GM21526 (cell line): ENCODE measurements at regions not wholly inside any gene's neighbourhood (a gene's known extent, or its start where the extent isn't known, plus 50 kb on each side); places are given as distances from the start of the nearest gene placed in this dataset.
A peak's percentile ranks its signal among the peaks of the same experiment; 100 is the strongest.
"Not testable (repeated sequence)": the region's sequence is repeated elsewhere in the genome, so short reads cannot be mapped to it uniquely, and the experiment has no call there.

Experiments used
- ATAC-seq: cut with Tn5 transposase; IDR thresholded peaks from one replicate; pipeline ENCODE4 v1.9.1; 2021; ENCODE audit warnings: moderate library complexity; ENCODE audit not compliant: unreplicated experiment, low FRiP score

DNA sequence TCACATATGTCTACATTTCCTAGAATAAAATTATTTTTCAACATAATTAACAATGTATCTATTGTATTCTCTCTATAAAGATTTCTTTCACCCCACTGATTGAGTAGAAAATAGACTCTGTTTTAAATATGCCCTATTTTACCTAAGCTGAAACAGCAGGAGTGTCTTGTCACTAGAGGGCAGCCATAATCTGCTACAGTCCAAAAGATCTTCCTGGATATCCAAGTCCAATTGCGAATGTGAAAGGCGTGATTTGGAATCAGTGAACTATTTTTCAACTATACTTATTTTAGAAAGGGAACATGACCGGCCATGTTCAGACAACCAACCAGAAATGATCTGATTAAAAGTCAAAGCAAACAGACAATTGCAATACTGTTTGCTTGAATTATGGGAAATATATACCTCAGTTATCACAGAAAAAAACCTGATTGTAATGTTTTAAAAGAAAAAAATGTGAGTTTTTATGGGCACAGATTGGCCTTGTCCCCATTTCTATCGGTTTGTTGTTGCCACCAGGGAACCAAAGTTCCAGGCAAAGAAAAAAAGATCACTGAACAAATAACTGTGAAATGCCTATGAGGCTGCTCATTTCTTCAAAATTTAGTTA lies 1211.0 kb upstream of the ADGRL4 start:
- ATAC-seq = no peak

DNA sequence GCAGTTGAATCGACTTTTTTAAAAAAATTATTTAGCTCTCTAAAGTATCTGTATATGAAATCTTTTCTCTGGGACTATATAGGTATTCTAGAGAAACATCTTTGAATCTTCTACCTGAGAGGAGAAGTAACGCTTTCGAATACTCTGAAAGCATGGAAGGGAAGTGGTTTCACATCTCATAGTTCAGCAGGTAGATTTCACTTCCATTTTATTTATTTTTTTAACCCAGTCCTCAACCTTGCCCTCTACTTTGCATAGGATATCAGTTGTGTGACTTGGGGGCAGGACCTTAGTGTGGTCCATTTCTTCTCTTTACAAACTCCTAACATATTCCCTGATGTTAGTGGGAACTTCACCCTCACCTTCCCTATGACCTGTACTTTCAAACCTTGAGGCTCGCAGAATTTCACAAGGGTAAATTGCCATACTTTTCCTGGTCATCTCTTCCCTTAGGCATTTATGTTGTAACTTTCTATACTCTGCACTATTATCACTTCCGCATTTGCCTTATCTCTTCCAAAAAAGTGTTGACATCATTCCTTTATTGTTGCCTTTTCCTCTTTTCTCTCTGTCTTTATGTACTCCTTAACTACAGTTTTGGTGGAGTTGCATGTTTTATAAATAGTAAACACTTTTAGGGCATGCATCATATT lies 1208.5 kb upstream of the ADGRL4 start:
- peak; percentile 80 for ATAC-seq

DNA sequence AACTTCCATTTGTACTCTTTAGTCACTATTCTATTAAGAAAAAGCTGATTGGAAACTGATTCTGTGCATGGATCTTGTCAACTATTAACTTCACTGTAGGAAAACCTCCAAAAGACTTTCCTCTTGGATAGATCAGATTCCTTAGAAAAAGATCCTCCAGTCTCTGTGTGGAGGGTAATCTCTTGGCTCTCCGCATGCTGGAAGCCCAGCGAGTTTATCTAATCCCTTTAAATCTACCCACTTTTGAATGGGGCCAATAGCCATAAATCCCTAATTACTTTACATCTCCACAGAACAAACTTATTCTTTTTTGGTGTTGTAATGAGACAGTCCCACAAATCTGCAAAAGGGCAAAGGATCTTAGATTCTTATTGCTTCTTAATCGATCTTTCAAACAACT lies 1206.4 kb upstream of the ADGRL4 start:
- ATAC-seq = no peak

DNA sequence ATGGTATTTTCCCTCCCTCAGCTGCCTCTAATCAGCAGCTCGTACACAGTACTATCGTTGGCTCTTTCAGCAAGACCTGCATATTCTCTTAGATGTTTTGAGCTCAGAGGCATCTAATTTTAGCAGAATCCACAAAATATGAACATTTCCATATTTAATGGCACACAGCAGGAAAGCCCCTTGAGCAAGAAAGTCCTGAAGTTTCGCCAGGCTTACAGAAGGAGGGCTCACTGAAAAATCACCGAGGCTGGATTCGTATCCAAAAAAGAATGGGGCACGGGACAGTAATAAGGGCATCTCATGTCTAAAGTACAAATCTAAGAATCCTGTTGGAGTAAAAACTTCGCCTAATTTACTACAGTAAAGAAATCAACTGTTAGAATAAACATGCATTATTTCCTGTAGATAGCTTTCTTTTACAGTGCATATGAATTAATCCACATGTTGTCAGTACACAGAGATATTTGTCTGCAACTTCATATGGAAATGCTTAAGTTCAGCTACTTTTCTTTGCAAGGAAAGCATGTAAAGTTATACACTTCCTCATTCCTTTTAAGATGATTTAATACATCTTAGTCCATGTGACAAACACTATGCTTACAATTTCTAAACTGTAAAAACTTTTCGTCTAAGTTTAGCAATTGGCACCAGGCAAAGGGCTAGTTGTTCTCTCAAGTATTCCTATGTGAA lies 1205.3 kb upstream of the ADGRL4 start:
- ATAC-seq = no peak

DNA sequence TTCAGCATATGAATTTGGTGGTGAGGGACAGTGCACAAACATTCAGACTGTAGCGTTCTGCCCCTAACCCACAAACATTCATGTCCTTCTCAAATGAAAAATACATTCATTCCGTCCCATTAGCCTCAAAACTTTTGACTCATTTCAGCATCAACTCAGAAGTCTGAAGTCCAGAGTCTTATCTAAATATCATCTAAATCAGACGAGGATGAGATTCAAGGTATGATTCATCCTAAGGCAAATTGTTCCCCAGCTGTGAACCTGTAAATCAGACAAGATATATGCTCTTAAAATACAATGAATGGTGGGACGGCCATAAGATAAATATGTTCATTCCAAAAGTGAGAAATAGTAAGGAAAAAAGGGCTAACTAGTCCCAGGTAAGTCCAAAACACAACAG lies 1195.6 kb upstream of the ADGRL4 start:
- ATAC-seq = no peak

DNA sequence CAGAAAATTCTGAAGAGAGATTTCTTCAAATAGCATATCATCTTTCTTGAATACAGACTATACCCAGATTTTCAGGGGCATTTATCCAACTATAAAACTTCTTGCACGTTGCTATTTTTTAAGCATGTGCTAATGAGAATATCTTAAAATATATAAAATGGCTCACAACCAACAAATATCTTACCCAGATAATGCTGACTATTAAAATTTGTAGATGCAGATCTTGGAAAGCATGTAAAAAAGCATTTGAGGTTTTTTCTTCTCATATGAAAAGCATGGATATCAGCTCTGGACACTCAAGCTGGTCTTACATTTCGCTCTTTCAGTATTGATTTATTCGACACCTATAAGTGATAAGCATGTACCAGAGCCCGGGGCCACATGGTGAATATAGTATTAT lies 1187.7 kb upstream of the ADGRL4 start:
- ATAC-seq = no peak

DNA sequence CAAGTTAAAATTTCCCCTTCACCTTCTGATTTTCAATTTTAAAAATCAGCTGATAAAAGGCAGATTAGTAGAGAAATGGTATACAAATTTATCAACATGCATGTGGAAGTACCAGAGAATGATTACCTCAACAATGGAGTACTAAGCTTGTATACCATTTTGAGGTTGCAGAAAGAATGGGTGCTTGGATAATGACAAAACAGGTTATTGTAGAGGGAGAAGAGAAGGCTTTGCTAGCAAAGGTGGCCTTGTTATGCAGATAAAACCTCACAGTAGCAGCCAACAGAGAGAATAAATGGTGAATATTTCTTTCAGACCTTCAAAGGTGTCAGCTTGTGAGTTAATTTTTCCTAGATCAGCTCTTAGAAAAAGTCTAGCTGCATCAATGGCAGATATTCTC lies 1174.9 kb upstream of the ADGRL4 start:
- ATAC-seq = no peak

DNA sequence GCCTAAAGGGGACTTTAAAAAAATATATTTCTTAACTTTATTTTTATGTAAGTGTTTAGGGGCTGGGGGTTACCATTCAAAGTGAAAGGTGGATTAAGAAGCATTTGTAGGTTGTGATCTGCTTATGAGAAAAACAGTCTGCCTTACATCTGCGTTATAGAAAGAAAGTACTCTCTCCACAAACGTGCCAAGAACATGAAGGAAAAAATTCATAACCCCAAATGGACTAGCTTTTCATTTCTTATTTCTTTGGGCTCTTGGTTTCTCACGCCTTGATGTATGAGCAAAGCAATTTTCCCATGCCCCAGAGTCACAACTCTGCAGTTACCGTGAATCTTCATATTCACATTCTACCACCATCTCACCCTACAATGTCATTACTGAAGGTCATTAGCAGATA lies 1165.1 kb upstream of the ADGRL4 start:
- ATAC-seq = no peak

DNA sequence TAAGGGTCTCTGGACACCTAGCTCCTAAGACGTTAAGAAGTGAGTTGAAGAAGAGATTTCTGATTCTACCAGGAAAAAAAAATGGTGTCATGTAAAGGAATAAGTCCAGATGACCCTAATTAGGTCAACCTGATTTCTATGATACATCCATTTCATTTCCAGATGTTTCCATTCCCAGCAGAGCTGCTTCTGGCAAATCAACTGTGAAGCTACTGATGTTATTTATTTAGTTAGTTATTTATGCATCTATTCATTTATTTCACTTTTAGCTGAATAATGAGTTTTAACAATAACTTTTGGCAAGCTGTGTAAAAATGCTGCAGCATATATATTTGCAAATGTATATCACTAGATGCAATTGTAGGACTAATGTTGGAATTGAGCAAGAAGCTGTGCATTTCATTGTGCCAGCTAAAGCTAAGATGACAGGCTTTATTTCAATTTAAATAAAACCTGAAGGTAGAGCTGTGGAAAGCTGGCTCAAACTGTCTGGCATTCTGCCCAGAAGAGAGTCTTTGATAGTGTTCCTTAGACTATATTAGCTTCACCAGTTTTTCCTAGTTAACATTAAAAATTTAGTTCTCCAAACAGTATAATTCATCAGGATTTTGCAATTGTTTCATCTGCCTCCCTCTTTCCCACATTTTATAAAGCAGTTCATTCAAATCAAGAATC lies 1164.4 kb upstream of the ADGRL4 start:
- no peak for ATAC-seq

DNA sequence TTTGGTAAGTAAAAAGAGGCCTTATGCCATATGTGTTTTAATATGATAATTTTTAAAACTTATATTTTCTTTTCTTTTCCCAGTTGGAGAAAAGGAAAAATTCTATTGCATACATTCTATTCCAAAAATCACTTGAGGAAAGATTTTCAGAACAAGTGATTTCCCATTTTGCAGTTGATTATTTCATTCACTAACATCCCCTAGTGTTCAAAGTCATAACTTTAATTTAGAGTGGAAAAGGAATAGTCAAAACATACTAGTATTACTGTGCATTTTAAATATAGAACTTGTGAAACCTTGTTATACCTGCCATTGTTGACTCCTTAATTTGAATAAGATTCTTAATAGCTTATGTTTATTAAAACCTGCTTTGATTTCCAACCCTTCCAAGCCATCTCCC lies 1157.6 kb upstream of the ADGRL4 start:
- no peak for ATAC-seq

DNA sequence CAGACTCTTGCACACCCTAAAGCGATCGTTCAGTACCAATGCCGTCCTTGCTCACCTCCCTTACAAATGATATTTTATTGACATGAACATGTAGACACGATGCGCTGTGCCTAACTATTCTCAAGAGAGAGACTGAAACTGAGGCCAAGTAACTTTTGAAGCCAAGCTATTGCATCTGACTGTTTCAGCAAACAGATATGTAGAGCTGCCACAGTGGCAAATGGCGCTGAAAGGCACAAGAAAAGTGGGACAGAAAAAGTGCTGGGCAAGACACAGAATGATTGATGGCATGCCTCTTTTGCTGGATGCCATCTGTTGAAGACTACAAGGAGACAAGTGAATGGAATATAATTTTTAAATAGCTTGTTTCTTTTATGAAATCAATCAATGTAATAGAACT lies 1157.2 kb upstream of the ADGRL4 start:
- no peak for ATAC-seq

DNA sequence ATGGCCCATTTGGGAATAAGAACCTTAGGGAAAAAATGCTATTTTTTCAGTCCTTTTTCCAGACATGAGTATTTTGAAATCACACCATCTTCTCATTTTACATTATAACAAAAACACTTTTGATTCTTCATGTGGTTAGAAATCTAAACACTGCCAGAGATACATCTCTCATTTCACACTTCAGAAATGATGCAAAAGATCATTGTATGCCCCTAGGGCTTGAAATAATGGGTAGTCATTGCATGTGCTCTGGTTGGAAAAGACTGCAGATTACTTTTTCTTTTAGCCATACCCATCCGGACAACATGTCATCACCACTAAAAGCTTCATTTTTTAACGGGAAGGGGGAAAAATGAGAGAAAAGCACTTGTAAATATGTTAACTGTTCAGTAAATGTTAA lies 1152.2 kb upstream of the ADGRL4 start:
- no peak for ATAC-seq

DNA sequence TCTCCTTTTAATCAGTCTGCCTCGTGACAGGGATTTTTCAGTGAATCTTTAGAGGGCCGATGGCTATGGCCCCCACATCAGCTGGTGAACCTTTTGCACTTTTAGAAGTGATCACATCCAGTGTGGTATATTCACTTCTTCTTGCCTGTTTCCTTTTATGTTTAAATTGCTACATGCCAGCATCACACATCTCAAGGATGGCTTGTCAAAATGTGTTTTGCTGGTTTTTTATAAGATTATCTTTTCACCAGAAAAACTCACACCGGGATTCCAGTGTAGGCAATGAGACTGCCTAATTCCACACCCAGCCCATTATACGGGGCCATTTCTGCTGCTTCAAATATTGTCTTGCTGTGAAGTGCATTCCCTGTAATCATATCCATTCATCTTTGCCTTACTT lies 1151.7 kb upstream of the ADGRL4 start:
- ATAC-seq = no peak

DNA sequence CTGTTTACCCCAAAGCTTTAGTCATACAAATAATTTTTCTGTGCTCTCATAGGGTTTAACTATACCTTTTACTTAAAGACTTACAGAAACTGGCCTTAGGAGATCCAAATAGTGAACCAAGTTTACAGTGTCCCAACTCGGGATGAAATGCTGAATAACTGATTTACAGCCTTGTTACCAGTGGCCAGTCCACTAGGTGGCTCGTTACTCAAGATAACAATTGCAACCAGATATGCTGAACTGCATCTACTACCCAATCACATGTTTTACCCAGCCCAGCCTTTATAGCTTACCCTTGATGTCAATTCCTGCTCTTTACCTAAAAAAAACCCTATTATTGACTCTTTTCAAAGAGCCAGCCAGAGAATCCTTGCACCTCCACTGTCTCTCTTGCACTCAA lies 1148.8 kb upstream of the ADGRL4 start:
- ATAC-seq = no peak

DNA sequence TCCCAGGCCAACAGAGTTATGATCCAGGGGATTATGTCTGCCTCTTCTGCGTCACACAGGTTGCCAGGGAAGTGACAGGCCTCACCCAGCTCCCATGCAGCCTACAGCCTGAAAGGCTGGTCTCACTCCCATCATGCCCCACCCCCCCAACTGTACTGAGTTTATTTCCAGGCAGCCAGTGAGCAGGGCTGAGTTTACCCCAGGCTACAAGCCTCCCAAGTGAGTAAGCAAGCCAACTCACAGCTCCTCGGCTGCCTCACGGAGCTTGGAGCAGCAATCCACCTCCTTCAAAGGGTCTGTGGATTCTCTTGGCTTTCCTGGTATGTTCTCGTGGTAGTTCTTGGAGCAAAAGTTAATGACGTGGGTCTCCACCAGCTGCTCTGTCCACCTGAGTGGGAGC lies 1147.6 kb upstream of the ADGRL4 start:
- ATAC-seq = no peak

DNA sequence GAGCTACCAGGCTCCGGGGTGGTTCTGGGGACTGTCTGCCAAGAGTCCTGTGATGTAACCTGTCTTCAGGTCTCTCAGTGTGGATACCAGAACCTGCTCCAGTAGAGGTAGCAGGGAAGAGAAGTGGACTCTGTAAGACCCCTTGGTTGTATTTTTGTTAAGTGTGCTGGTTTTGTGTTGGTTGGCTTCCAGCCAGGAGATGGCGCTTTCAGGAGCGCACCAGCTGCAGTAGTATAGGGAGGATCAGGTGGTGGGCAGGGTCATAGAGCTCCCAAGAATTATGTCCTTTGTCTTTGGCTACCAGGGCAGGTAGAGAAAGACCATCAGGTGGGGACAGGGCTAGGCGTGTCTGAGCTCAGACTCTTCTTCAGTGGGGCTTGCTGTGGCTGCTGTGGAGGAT lies 1147.2 kb upstream of the ADGRL4 start:
- ATAC-seq = no peak

DNA sequence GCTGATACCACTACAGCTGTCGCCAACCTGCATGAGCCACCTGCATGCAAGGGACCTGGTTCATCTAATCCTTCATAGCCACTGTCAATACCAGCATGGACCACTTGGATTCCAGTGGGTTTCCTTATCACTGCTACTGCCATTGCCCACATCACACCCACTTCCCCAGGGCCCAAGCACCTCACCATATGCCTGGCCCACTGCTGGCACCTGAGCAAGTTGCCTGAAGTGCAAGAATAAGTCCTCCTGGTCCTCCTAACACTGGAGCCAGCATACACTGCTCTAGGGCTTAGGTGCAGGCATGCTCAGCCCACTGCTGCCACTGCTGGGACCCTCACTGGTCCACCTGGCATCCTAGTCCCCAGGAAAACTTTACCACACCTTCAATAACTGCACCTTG lies 1136.8 kb upstream of the ADGRL4 start:
- ATAC-seq = no peak

DNA sequence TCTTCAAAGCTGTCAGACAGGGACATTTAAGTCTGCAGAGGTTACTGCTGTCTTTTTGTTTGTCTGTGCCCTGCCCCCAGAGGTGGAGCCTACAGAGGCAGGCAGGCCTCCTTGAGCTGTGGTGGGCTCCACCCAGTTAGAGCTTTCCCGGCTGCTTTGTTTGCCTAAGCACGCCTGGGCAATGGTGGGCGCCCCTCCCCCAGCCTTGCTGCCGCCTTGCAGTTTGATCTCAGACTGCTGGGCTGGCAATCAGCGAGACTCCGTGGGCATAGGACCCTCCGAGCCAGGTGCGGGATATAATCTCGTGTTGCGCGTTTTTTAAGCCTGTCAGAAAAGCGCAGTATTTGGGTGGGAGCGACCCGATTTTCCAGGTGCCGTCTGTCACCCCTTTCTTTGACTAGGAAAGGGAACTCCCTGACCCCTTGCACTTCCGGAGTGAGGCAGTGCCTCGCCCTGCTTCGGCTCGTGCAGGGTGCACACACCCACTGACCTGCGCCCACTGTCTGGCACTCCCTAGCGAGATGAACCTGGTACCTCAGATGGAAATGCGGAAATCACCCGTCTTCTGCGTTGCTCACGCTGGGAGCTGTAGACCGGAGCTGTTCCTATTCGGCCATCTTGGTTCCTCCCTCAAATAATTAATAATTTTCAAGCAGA lies 1131.5 kb upstream of the ADGRL4 start:
- ATAC-seq = not testable (repeated sequence)

DNA sequence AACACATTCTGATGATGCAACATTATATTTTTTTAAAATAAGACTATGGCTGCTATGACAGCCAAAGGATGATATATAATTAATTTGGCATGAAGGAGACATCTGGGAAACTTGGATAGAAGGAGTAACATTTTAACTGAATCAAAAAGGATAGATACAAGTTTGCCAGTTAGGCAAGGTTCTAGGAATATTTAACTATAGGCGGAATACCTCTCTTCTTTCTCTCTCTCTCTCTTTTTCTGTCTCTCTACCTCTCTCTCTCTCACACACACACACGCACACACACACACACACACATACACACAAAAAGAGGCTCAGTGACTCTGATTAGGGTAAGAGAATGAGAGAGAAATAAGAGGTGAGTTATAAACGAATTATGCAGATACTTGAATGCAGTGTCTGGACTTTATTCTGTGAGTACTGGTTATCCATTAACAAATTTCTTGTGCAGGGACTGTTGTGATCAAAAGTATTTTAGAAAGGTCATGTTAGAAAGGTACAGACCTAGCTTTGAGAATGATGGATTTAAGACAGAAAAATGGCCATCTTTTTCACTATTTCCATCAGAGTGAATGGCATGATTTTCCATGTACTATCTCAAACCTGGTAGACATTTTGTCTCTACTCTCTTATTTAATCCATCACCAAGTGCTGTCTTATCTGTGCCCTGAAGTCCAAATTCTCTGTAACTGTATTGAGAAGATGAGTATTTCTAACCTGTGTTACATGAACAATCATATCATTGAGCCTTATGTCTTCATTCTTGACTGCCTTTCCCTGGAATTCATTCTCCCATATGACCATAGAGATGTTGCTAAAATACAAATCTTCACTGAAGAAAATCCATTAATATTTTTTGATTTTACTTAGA lies 1106.9 kb upstream of the ADGRL4 start:
- ATAC-seq = no peak

DNA sequence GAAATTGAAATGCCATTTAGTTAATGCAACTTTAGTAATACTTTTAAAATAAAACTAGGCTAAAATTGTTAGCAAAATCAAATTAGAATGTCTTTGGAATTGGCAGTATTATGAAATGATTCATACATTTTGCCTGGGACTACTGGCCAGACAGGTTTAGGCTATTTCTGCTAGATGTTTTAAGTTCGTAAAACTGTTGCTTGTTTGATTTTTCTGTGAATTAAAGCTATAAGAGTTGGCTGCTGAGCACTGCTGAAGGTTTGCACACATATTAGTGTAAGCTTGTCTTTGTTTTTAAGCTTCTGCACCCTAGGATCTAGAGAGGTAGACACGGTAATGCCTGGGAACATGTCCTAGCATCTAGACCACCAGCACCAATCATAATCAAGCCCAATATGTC lies 1094.6 kb upstream of the ADGRL4 start:
- no peak for ATAC-seq
